GM21528 (cell line): ENCODE measurements at regions not wholly inside any gene's neighbourhood (a gene's known extent, or its start where the extent isn't known, plus 50 kb on each side); places are given as distances from the start of the nearest gene placed in this dataset.

Experiments used
- ATAC-seq: cut with Tn5 transposase; IDR thresholded peaks from one replicate; pipeline ENCODE4 v1.9.1; 2021; ENCODE audit warnings: mild to moderate bottlenecking, moderate library complexity; ENCODE audit not compliant: unreplicated experiment, low FRiP score

GRCh38 chr16:86821895-86822294, 243.5 kb downstream of the FOXL1 start:
- no peak for ATAC-seq

DNA sequence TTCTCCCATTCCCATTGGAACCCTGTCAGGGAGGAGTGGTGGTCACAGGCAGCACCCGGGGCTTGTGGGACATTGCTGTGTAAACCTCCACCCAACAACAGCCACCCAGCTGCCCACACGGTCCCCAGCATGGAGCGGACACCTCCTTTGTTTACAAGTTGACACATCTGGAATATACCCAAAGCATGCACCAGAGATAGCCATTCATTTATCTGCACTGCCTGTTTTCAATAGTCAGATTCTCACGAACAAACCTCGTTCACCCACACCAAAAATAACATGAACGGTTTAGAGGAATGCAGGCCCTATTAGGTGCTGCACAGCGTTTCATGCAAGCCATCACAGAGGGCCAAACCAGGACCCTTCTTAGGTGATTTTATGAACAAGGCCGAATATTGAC, 244.8 kb downstream of the FOXL1 start:
- ATAC-seq = no peak

GRCh38 chr16:86823888-86824671, 245.7 kb downstream of the FOXL1 start:
- no peak for ATAC-seq

- ATAC-seq = no peak
Observed at GRCh38 chr16:86824751-86825296, 246.5 kb downstream of the FOXL1 start.

GRCh38 chr16:86825631-86826030, 247.3 kb downstream of the FOXL1 start:
- no peak for ATAC-seq

- ATAC-seq = no peak
Observed at GRCh38 chr16:86826941-86827340, 248.6 kb downstream of the FOXL1 start.

DNA sequence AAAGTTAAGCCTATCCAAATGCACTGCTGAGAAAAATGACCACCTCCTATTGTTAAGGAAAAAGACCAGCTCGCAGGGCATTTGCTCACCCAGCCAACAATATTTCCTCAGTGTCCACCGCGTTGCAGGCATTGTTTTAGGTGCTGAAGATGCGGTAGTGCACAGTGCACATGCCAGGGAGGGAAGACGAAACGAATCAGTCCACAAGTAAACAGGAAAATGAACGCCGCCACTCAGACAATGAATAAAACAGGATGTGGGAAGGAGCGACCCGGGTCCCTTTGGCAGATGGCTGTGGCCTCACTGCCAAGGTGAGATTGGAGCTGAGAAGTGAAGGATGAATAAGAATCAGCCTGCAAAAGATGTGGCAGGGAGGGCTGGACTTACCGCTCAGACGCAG, 249.2 kb downstream of the FOXL1 start:
- no peak for ATAC-seq

DNA sequence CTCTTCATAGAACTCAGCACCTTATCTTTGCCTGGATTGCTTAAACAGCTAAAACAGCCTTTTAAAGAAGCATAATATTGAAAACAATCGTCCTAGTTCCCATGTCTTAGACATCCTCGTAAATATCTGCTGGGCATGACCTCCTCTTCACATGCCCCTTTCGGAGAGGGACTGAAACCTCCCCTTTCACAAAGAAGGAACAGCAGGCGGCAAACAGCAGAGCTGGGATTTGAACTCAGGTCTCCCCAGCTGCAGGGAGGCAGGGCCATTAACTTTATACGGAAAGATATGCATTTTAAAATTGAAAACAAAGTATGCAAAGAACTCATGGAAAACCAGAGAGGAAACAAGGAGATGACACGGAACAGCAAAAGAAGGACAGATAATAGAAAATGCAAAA, 249.9 kb downstream of the FOXL1 start:
- no peak for ATAC-seq

GRCh38 chr16:86828653-86829052, 250.3 kb downstream of the FOXL1 start:
- no peak for ATAC-seq

GRCh38 chr16:86831366-86831765, 253.0 kb downstream of the FOXL1 start:
- no peak for ATAC-seq

GRCh38 chr16:86833136-86833535, 254.8 kb downstream of the FOXL1 start:
- no peak for ATAC-seq

DNA sequence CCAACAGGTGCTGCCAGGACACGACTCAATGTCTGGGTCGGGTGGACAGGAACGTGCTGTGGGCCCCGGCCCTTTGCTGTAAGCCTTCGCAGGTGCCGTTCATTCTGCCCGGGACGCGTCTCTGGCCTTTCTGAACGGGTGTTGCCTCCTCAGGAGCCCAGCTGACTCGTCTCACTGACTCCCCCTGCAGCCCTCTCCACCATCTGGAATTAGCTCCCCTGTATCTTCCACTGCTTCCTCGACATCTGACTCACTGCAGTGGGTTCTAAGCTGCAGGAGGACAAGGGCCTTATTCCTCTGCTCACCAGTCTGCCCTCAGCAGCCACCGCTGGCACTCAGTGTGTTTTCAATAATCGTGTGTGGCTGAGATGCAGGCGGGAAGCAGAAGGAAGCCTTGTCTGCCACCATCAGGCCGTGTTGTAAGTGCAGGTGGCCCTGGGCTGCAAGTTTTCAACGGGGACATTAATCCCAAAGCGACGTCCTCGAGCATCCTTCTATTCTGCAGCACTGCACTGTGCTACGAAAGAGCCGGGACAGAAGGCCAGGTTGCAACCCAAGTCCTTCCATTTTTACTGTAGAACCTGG, 256.2 kb downstream of the FOXL1 start:
- no peak for ATAC-seq

- ATAC-seq = no peak
Observed at GRCh38 chr16:86835982-86836381, 257.6 kb downstream of the FOXL1 start.

DNA sequence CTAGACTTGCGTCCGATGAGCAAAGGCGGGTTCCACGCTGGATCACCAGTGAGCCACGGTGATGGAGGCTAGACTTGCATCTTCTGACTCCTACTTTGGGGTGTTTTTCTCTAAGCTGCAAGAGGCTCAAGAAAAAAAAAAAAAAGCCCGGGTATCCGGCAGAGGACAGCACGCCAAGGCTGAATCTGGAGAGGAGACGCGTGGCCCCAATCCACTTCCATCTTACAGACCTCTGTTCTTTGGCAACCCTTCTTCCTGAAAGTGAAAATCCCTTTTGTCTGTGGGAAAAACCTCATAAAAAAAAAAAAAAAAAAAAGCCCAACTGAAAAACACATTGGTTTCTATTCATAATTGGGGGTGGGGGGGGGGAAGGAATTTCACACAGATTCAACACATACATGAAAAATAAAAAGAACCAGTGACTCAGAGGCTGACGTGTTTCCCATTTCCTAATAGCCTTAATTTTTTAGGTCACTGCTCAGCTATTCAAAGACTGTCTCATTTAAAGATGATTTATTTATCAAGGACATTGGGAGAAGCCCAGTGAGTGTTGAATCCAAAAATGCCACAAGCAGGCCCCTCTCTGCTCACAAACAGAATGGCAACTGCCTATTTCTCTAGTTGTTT, 258.3 kb downstream of the FOXL1 start:
- no peak for ATAC-seq

DNA sequence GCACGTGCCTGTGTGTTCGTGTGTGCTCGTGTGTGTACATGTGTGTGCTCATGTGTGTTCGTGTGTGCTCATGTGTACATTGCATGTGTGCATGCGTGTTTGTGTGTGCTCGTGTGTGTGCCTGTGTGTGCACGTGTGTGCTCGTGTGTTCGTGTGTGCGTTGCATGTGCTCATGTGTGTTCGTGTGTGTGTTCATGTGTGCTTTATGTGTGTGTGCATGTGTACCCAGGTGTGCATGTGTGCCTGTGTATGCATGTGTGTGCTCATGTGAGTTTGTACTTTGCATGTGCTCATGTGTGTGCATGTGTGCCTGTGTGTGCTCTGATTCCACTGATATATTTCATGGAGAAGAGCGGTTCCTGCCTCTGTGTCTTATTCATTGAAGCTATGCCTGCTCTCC, 265.5 kb downstream of the FOXL1 start:
- no peak for ATAC-seq

DNA sequence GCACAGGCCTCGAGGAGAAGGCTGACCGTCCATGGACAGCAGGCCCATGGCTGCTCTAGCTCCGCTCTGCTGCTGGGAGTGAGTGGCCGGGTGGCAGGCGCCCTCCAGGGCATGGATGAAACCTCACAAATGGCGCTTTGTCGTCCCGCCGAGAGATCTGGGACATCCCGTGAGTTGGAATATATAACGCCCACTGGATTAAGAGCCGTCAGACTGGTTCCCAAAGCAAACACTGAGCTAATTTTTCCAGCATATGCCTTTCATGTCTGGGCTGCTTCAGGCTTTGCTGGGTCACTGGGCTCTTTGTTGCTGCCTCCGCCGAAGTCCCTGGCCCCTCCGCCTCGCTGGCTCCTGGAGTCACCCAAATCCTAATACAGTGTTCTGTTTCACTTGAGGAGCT, 266.3 kb downstream of the FOXL1 start:
- ATAC-seq = no peak

- ATAC-seq = no peak
Observed at GRCh38 chr16:86846136-86846535, 267.8 kb downstream of the FOXL1 start.

GRCh38 chr16:86848821-86849220, 270.5 kb downstream of the FOXL1 start:
- ATAC-seq = no peak

DNA sequence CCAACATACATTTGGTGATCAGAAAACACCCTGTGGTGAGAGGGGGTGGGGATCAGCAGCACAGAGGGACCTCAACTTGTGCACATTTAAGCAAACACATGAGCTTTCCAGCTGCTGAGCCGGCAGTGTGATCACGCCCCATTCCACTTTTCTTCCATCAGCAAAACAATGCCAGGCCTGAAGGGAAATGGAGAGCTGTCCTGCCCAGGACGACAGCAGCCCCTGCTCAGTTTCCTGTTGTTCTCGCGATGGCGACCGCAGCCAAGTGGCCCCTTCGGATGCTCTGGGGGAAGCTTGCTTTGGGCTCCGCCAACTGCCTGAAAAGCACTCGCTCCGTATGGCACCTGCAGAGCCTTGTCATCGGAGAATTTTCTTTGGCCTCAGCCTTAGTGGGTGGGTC, 272.3 kb downstream of the FOXL1 start:
- no peak for ATAC-seq

GRCh38 chr16:86852135-86852534, 273.8 kb downstream of the FOXL1 start:
- no peak for ATAC-seq

GRCh38 chr16:86854058-86854621, 275.8 kb downstream of the FOXL1 start:
- ATAC-seq = no peak
